Astrocyte (in vitro differentiated cells and primary cell): ENCODE measurements at regions not wholly inside any gene's neighbourhood (a gene's known extent, or its start where the extent isn't known, plus 50 kb on each side); places are given as distances from the start of the nearest gene placed in this dataset.

Experiments used
- DNase-seq: peaks from one replicate; pipeline ENCODE4 v3.0.0-alpha.2; 2010; ENCODE audit warnings: low read depth
- FAIRE-seq: peaks from 2 replicates; lab custom pipeline; 2011; peaks lifted over from hg19 to GRCh38; lab: Jason Lieb, UNC
- H2AFZ ChIP-seq: 2 replicates; pipeline ENCODE4 v1.6.0; 2012; ENCODE audit warnings: low read depth, low read length, inconsistent platforms
- H3K27ac ChIP-seq: 2 replicates; pipeline ENCODE4 v1.5.1; 2011; ENCODE audit warnings: low read depth, low read length, inconsistent platforms
- H3K27me3 ChIP-seq: 2 replicates; pipeline ENCODE4 v1.6.0; 2011; ENCODE audit warnings: low read length, inconsistent platforms; ENCODE audit not compliant: insufficient read depth
- H3K36me3 ChIP-seq: 2 replicates; pipeline ENCODE4 v1.5.1; 2011; ENCODE audit warnings: low read length, inconsistent platforms; ENCODE audit not compliant: insufficient read depth
- H3K4me1 ChIP-seq: 2 replicates; pipeline ENCODE4 v1.5.1; 2011; ENCODE audit warnings: low read length, inconsistent platforms; ENCODE audit not compliant: insufficient read depth
- H3K4me2 ChIP-seq: 2 replicates; pipeline ENCODE4 v1.6.0; 2012; ENCODE audit warnings: low read length, inconsistent platforms
- H3K4me3 ChIP-seq: 2 replicates; pipeline ENCODE4 v1.5.1; 2011; ENCODE audit warnings: low read depth, mild to moderate bottlenecking, low read length, inconsistent platforms; ENCODE audit not compliant: insufficient read depth
- H3K79me2 ChIP-seq: 2 replicates; pipeline ENCODE4 v1.6.0; 2012; ENCODE audit warnings: mild to moderate bottlenecking, low read length, inconsistent platforms; ENCODE audit not compliant: insufficient read depth
- H3K9ac ChIP-seq: 2 replicates; pipeline ENCODE4 v1.6.0; 2012; ENCODE audit warnings: mild to moderate bottlenecking, low read length, inconsistent platforms
- H3K9me3 ChIP-seq: 2 replicates; pipeline ENCODE4 v1.5.1; 2012; ENCODE audit warnings: low read depth, mild to moderate bottlenecking, low read length, inconsistent platforms; ENCODE audit not compliant: insufficient read depth
- H4K20me1 ChIP-seq: 2 replicates; pipeline ENCODE4 v1.6.0; 2012; ENCODE audit warnings: low read length, inconsistent platforms; ENCODE audit not compliant: insufficient read depth
- H3K27ac Mint-ChIP-seq: one replicate; pipeline ENCODE4 v1.8.0; 2021; ENCODE audit warnings: mild to moderate bottlenecking, mixed read lengths; ENCODE audit not compliant: unreplicated experiment
- H3K27me3 Mint-ChIP-seq: one replicate; pipeline ENCODE4 v1.8.0; 2021; ENCODE audit warnings: low read depth, mixed read lengths; ENCODE audit not compliant: unreplicated experiment
- H3K36me3 Mint-ChIP-seq: one replicate; pipeline ENCODE4 v1.8.0; 2021; ENCODE audit warnings: low read depth, mixed read lengths; ENCODE audit not compliant: unreplicated experiment
- H3K4me1 Mint-ChIP-seq: one replicate; pipeline ENCODE4 v1.8.0; 2021; ENCODE audit warnings: low read depth, mixed read lengths; ENCODE audit not compliant: unreplicated experiment
- H3K4me3 Mint-ChIP-seq: one replicate; pipeline ENCODE4 v1.8.0; 2021; ENCODE audit warnings: mild to moderate bottlenecking, moderate library complexity, mixed read lengths; ENCODE audit not compliant: unreplicated experiment
- H3K9me3 Mint-ChIP-seq: one replicate; pipeline ENCODE4 v1.8.0; 2021; ENCODE audit warnings: mild to moderate bottlenecking, mixed read lengths; ENCODE audit not compliant: unreplicated experiment
- CTCF ChIP-seq: IDR thresholded peaks from 2 replicates; pipeline ENCODE4 v1.5.1; 2011; ENCODE audit warnings: low read depth, mild to moderate bottlenecking, inconsistent platforms, low read length, moderate library complexity; ENCODE audit not compliant: insufficient read depth
- EZH2 ChIP-seq: IDR thresholded peaks from 2 replicates; pipeline ENCODE4 v1.6.1; 2012; ENCODE audit warnings: mild to moderate bottlenecking, low read length, inconsistent platforms; ENCODE audit not compliant: insufficient read depth

DNA sequence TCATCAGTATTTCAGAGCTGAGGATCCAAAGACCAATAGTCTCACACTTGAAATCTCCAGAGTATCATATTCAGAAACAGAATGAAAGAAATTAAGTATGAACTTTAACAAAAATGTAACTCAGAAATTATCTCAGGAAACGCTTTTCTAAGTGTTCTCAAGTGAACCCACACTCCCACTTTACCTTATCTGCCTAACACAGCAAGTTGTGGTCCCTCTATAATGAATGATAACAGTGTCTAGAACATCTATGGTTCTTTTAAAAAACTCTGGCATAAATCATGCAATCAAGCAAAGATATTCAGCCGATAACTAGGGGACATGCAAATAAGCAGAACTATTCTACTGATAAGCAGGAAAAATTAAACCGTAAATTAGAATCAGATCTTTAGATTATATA lies 1574.2 kb downstream of the PLA2G4A start:
- H4K20me1 ChIP-seq, result no peaks in the 10 kb centered on the region
- no peak overlapping the region for H3K27ac ChIP-seq
- Mint-ChIP-seq H3K36me3 (no peaks in the 10 kb centered on the region), H3K4me1 (no peaks in the 10 kb centered on the region), H3K9me3 (no peaks in the 10 kb centered on the region), H3K27ac (no peak overlapping the region), H3K27me3 (no peaks in the 10 kb centered on the region), H3K4me3 (no peak overlapping the region)
- no peak overlapping the region for H2AFZ ChIP-seq
- no peaks in the 10 kb centered on the region for H3K27me3 ChIP-seq
- H3K36me3 ChIP-seq, result no peaks in the 10 kb centered on the region
- no peak for DNase-seq
- no peaks in the 10 kb centered on the region for H3K9me3 ChIP-seq
- H3K9ac ChIP-seq, result no peak overlapping the region
- no peak for FAIRE-seq
- H3K79me2 ChIP-seq, result no peaks in the 10 kb centered on the region
- no peak overlapping the region for H3K4me3 ChIP-seq
- TF ChIP-seq EZH2 (no peak), CTCF (no peak)
- H3K4me1 ChIP-seq, result no peaks in the 10 kb centered on the region
- H3K4me2 ChIP-seq, result no peak overlapping the region

GRCh38 chr1:188406636-188407035 lies 1577.9 kb downstream of the PLA2G4A start:
- H3K9me3 Mint-ChIP-seq, result no peaks in the 10 kb centered on the region
- no peaks in the 10 kb centered on the region for H4K20me1 ChIP-seq
- no peaks in the 10 kb centered on the region for H3K79me2 ChIP-seq
- no peaks in the 10 kb centered on the region for H3K4me1 ChIP-seq
- no peak overlapping the region for H3K27ac ChIP-seq
- H3K27ac Mint-ChIP-seq, result no peak overlapping the region
- H2AFZ ChIP-seq, result no peak overlapping the region
- H3K9ac ChIP-seq, result no peak overlapping the region
- H3K27me3 ChIP-seq, result no peaks in the 10 kb centered on the region
- no peak for TF ChIP-seq EZH2
- no peak for TF ChIP-seq CTCF
- no peak for DNase-seq
- no peak overlapping the region for H3K4me3 ChIP-seq
- FAIRE-seq, result no peak
- no peaks in the 10 kb centered on the region for H3K36me3 ChIP-seq
- H3K4me2 ChIP-seq, result no peak overlapping the region
- H3K4me3 Mint-ChIP-seq, result no peak overlapping the region
- H3K27me3 Mint-ChIP-seq, result no peaks in the 10 kb centered on the region
- no peaks in the 10 kb centered on the region for H3K36me3 Mint-ChIP-seq
- H3K9me3 ChIP-seq, result no peaks in the 10 kb centered on the region
- H3K4me1 Mint-ChIP-seq, result no peaks in the 10 kb centered on the region

- Histone ChIP-seq H3K4me1 (no peaks in the 10 kb centered on the region), H3K4me3 (no peak overlapping the region), H3K27ac (no peak overlapping the region), H3K36me3 (no peaks in the 10 kb centered on the region), H2AFZ (no peak overlapping the region), H3K27me3 (no peaks in the 10 kb centered on the region), H3K9ac (no peak overlapping the region), H3K79me2 (no peaks in the 10 kb centered on the region), H3K4me2 (no peak overlapping the region), H4K20me1 (no peaks in the 10 kb centered on the region), H3K9me3 (no peaks in the 10 kb centered on the region)
- FAIRE-seq (no peak), DNase-seq (no peak)
- H3K4me3 Mint-ChIP-seq, result no peak overlapping the region
- no peaks in the 10 kb centered on the region for H3K27me3 Mint-ChIP-seq
- H3K27ac Mint-ChIP-seq, result no peak overlapping the region
- TF ChIP-seq EZH2 (no peak), CTCF (no peak)
- H3K36me3 Mint-ChIP-seq, result no peaks in the 10 kb centered on the region
- no peaks in the 10 kb centered on the region for H3K4me1 Mint-ChIP-seq
- no peaks in the 10 kb centered on the region for H3K9me3 Mint-ChIP-seq
Measured at GRCh38 chr1:188420177-188420576, 1591.4 kb downstream of the PLA2G4A start.
